GM23338 (cell line): ENCODE measurements at regions not wholly inside any gene's neighbourhood (a gene's known extent, or its start where the extent isn't known, plus 50 kb on each side); places are given as distances from the start of the nearest gene placed in this dataset.

Experiments
- ATAC-seq: fragments of 200-7000 bp; cut with Tn5 transposase; 3 replicates; pipeline ENCODE4 v1.9.1; 2020
- DNase-seq: peaks from one replicate; pipeline ENCODE4 v3.0.0-alpha.2; 2015; ENCODE audit warnings: low spot score
- H2AFZ ChIP-seq: fragments of 200-600 bp; sonication (generic); 2 replicates; pipeline ENCODE4 v1.8.0; 2016; ENCODE audit warnings: antibody characterized with exemption, mild to moderate bottlenecking, moderate library complexity
- H3F3A ChIP-seq: fragments of 200-600 bp; sonication (generic); replicated peaks from 2 replicates; pipeline ENCODE4 v1.8.0; 2017; ENCODE audit warnings: antibody characterized with exemption, mixed run types, low read depth
- H3K27ac ChIP-seq: fragments of 200-600 bp; sonication (generic); 2 replicates; pipeline ENCODE4 v1.6.1; 2016; ENCODE audit warnings: low read depth
- H3K27me3 ChIP-seq: fragments of 200-600 bp; sonication (generic); 2 replicates; pipeline ENCODE4 v1.8.0; 2016; ENCODE audit warnings: mild to moderate bottlenecking, mixed run types, moderate library complexity; ENCODE audit not compliant: insufficient read depth
- H3K36me3 ChIP-seq: fragments of 200-600 bp; sonication (generic); 2 replicates; pipeline ENCODE4 v1.8.0; 2016; ENCODE audit warnings: mild to moderate bottlenecking; ENCODE audit not compliant: insufficient read depth
- H3K4me1 ChIP-seq: fragments of 200-600 bp; sonication (generic); 2 replicates; pipeline ENCODE4 v1.8.0; 2016; ENCODE audit warnings: mild to moderate bottlenecking, moderate library complexity; ENCODE audit not compliant: insufficient read depth
- H3K4me2 ChIP-seq: fragments of 200-600 bp; sonication (generic); 2 replicates; pipeline ENCODE4 v1.7.1; 2017; ENCODE audit warnings: mixed run types
- H3K4me3 ChIP-seq: fragments of 200-600 bp; sonication (generic); 2 replicates; pipeline ENCODE4 v1.6.1; 2016; ENCODE audit warnings: mixed run types
- H3K79me2 ChIP-seq: fragments of 200-600 bp; sonication (generic); replicated peaks from 2 replicates; pipeline ENCODE4 v1.8.0; 2017; ENCODE audit warnings: mild to moderate bottlenecking; ENCODE audit not compliant: insufficient read depth
- H3K9me2 ChIP-seq: fragments of 200-600 bp; sonication (generic); 2 replicates; pipeline ENCODE4 v1.8.0; 2017; ENCODE audit not compliant: insufficient read depth
- H4K20me1 ChIP-seq: fragments of 200-600 bp; sonication (generic); replicated peaks from 2 replicates; pipeline ENCODE4 v1.8.0; 2017; ENCODE audit warnings: mild to moderate bottlenecking; ENCODE audit not compliant: insufficient read depth
- H3K27ac Mint-ChIP-seq: 2 replicates; pipeline ENCODE4 v1.8.0; 2020; ENCODE audit warnings: inconsistent platforms, mild to moderate bottlenecking, moderate library complexity, mixed read lengths
- H3K27me3 Mint-ChIP-seq: 3 replicates; pipeline ENCODE4 v1.8.0; 2022; ENCODE audit warnings: low read depth, mild to moderate bottlenecking, moderate library complexity, mixed read lengths, inconsistent platforms; ENCODE audit not compliant: insufficient read depth, poor library complexity
- H3K36me3 Mint-ChIP-seq: 3 replicates; pipeline ENCODE4 v1.8.0; 2021; ENCODE audit warnings: low read depth, mild to moderate bottlenecking, inconsistent platforms, moderate library complexity, mixed read lengths
- H3K4me1 Mint-ChIP-seq: 3 replicates; pipeline ENCODE4 v1.8.0; 2020; ENCODE audit warnings: mild to moderate bottlenecking, inconsistent platforms, mixed read lengths
- H3K4me3 Mint-ChIP-seq: 3 replicates; pipeline ENCODE4 v1.8.0; 2021; ENCODE audit warnings: moderate library complexity, mild to moderate bottlenecking, inconsistent platforms, mixed read lengths
- H3K9me3 Mint-ChIP-seq: 3 replicates; pipeline ENCODE4 v1.8.0; 2020; ENCODE audit warnings: moderate library complexity, mild to moderate bottlenecking, inconsistent platforms, mixed read lengths
- CREB1 ChIP-seq: fragments of 250-450 bp; sonication (Bioruptor Pico); IDR thresholded peaks from 2 replicates; pipeline ENCODE4 v1.5.0; 2020; ENCODE audit warnings: low read depth, mild to moderate bottlenecking, moderate library complexity
- EZH2 ChIP-seq: fragments of 200-600 bp; sonication (generic); IDR thresholded peaks from one replicate; pipeline ENCODE4 v1.8.0; 2017; ENCODE audit warnings: antibody characterized with exemption, mild to moderate bottlenecking, low read depth; ENCODE audit not compliant: unreplicated experiment
- EZH2phosphoT487 ChIP-seq: fragments of 200-600 bp; sonication (generic); IDR thresholded peaks from one replicate; pipeline ENCODE4 v1.8.1; 2018; ENCODE audit warnings: antibody characterized with exemption; ENCODE audit not compliant: unreplicated experiment
- JUNB ChIP-seq: IDR thresholded peaks from one replicate; pipeline ENCODE4 v1.6.1; 2016; ENCODE audit warnings: antibody characterized with exemption; ENCODE audit not compliant: unreplicated experiment
- NANOG ChIP-seq: IDR thresholded peaks from 2 replicates; pipeline ENCODE4 v1.6.1; 2016; ENCODE audit warnings: antibody characterized with exemption, borderline replicate concordance
- STAT1 ChIP-seq: IDR thresholded peaks from one replicate; pipeline ENCODE4 v1.6.1; 2016; ENCODE audit warnings: antibody characterized with exemption; ENCODE audit not compliant: unreplicated experiment
- ZNF114 ChIP-seq: fragments of 250-450 bp; sonication (Bioruptor Pico); IDR thresholded peaks from 2 replicates; pipeline ENCODE4 v1.5.0; 2020; ENCODE audit warnings: mild to moderate bottlenecking, moderate library complexity
- ZNF331 ChIP-seq: fragments of 250-450 bp; sonication (Bioruptor Pico); IDR thresholded peaks from 2 replicates; pipeline ENCODE4 v1.5.0; 2020; ENCODE audit warnings: low read depth, mild to moderate bottlenecking, moderate library complexity
- TF ChIP-seq, protein P1 (sequence below): fragments of 250-450 bp; sonication (Bioruptor Pico); IDR thresholded peaks from 2 replicates; pipeline ENCODE4 v1.5.0; 2020; ENCODE audit warnings: mild to moderate bottlenecking, moderate library complexity
- TF ChIP-seq, protein P2 (sequence below): IDR thresholded peaks from one replicate; pipeline ENCODE4 v1.6.1; 2018; ENCODE audit warnings: antibody characterized with exemption; ENCODE audit not compliant: unreplicated experiment
- TF ChIP-seq, protein P3 (sequence below): IDR thresholded peaks from 2 replicates; pipeline ENCODE4 v1.6.1; 2016; ENCODE audit warnings: antibody characterized with exemption

DNA sequence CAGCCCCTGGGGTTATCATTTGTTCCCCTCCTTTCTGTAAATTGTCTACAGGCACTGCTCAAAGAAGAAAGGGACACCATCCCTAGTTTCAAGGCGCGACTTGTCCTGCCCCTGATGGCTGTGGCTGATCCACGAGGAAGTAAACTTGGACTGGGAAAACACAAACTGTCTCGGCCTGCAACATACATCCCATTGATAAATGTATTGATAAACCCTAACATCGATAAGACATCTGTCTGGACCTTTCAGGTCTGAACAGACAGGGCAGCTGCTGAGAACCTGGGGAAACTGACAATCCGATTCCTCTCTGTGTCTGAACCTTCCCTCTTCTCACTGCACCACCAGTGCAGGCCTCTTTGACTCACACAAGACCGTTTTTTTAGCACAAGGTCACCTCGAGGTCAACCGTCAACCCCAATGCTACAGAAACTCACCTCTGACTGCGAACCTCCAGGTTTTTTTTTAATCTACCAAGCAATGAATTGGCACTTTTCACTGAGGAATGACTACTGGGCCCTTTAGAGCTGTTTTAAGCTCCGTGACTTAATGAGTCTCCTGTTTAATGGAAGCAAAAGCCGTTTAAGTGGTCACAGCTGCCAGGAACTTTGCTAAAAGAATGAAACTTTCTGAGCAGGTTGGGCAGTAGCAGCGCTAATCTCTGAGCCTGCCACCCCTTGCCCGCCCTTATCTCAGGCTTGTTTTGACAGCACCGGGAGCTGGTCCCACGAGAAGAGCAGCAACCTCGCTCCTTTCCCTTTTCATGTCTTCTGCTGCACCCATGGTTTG, 203.8 kb upstream of the TMEM45B start:
- H3K4me1 ChIP-seq: no peaks in the 10 kb centered on the region
- no peaks in the 10 kb centered on the region for H3K4me1 Mint-ChIP-seq
- H3K27ac Mint-ChIP-seq: no peak overlapping the region

More for the DNA sequence above, 203.8 kb upstream of the TMEM45B start:
- H3K36me3 Mint-ChIP-seq: no peaks in the 10 kb centered on the region
- Histone ChIP-seq H4K20me1 (no peaks in the 10 kb centered on the region), H3K36me3 (no peaks in the 10 kb centered on the region), H3K27me3 (no peaks in the 10 kb centered on the region), H2AFZ (peak overlapping the region; percentile 47; the same call in 1 of the 2 replicates), H3F3A (no peaks in the 10 kb centered on the region), H3K9me2 (no peaks in the 10 kb centered on the region), H3K27ac (no peak overlapping the region), H3K4me2 (no peak overlapping the region), H3K4me3 (no peak overlapping the region), H3K79me2 (no peaks in the 10 kb centered on the region)
- ATAC-seq: no peak; the same call in 2 of the 3 replicates
- no peak overlapping the region for H3K4me3 Mint-ChIP-seq
- no peak for DNase-seq
- H3K27me3 Mint-ChIP-seq: peaks cover 3% of the 10 kb centered on the region
- TF ChIP-seq ZNF114 (CRISPR knock-in tag): no peak
- no peak for TF ChIP-seq EZH2phosphoT487
- TF ChIP-seq NANOG: no peak
- TF ChIP-seq JUNB: no peak
- no peak for TF ChIP-seq ZNF331 (CRISPR knock-in tag)
- TF ChIP-seq, protein P1, sequence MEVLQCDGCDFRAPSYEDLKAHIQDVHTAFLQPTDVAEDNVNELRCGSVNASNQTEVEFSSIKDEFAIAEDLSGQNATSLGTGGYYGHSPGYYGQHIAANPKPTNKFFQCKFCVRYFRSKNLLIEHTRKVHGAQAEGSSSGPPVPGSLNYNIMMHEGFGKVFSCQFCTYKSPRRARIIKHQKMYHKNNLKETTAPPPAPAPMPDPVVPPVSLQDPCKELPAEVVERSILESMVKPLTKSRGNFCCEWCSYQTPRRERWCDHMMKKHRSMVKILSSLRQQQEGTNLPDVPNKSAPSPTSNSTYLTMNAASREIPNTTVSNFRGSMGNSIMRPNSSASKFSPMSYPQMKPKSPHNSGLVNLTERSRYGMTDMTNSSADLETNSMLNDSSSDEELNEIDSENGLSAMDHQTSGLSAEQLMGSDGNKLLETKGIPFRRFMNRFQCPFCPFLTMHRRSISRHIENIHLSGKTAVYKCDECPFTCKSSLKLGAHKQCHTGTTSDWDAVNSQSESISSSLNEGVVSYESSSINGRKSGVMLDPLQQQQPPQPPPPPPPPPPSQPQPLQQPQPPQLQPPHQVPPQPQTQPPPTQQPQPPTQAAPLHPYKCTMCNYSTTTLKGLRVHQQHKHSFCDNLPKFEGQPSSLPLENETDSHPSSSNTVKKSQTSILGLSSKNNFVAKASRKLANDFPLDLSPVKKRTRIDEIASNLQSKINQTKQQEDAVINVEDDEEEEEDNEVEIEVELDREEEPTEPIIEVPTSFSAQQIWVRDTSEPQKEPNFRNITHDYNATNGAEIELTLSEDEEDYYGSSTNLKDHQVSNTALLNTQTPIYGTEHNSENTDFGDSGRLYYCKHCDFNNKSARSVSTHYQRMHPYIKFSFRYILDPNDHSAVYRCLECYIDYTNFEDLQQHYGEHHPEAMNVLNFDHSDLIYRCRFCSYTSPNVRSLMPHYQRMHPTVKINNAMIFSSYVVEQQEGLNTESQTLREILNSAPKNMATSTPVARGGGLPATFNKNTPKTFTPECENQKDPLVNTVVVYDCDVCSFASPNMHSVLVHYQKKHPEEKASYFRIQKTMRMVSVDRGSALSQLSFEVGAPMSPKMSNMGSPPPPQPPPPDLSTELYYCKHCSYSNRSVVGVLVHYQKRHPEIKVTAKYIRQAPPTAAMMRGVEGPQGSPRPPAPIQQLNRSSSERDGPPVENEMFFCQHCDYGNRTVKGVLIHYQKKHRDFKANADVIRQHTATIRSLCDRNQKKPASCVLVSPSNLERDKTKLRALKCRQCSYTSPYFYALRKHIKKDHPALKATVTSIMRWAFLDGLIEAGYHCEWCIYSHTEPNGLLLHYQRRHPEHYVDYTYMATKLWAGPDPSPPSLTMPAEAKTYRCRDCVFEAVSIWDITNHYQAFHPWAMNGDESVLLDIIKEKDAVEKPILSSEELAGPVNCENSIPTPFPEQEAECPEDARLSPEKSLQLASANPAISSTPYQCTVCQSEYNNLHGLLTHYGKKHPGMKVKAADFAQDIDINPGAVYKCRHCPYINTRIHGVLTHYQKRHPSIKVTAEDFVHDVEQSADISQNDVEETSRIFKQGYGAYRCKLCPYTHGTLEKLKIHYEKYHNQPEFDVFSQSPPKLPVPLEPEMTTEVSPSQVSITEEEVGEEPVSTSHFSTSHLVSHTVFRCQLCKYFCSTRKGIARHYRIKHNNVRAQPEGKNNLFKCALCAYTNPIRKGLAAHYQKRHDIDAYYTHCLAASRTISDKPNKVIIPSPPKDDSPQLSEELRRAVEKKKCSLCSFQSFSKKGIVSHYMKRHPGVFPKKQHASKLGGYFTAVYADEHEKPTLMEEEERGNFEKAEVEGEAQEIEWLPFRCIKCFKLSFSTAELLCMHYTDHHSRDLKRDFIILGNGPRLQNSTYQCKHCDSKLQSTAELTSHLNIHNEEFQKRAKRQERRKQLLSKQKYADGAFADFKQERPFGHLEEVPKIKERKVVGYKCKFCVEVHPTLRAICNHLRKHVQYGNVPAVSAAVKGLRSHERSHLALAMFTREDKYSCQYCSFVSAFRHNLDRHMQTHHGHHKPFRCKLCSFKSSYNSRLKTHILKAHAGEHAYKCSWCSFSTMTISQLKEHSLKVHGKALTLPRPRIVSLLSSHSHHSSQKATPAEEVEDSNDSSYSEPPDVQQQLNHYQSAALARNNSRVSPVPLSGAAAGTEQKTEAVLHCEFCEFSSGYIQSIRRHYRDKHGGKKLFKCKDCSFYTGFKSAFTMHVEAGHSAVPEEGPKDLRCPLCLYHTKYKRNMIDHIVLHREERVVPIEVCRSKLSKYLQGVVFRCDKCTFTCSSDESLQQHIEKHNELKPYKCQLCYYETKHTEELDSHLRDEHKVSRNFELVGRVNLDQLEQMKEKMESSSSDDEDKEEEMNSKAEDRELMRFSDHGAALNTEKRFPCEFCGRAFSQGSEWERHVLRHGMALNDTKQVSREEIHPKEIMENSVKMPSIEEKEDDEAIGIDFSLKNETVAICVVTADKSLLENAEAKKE (CRISPR knock-in tag): no peak
- TF ChIP-seq EZH2: no peak
- TF ChIP-seq, protein P2, sequence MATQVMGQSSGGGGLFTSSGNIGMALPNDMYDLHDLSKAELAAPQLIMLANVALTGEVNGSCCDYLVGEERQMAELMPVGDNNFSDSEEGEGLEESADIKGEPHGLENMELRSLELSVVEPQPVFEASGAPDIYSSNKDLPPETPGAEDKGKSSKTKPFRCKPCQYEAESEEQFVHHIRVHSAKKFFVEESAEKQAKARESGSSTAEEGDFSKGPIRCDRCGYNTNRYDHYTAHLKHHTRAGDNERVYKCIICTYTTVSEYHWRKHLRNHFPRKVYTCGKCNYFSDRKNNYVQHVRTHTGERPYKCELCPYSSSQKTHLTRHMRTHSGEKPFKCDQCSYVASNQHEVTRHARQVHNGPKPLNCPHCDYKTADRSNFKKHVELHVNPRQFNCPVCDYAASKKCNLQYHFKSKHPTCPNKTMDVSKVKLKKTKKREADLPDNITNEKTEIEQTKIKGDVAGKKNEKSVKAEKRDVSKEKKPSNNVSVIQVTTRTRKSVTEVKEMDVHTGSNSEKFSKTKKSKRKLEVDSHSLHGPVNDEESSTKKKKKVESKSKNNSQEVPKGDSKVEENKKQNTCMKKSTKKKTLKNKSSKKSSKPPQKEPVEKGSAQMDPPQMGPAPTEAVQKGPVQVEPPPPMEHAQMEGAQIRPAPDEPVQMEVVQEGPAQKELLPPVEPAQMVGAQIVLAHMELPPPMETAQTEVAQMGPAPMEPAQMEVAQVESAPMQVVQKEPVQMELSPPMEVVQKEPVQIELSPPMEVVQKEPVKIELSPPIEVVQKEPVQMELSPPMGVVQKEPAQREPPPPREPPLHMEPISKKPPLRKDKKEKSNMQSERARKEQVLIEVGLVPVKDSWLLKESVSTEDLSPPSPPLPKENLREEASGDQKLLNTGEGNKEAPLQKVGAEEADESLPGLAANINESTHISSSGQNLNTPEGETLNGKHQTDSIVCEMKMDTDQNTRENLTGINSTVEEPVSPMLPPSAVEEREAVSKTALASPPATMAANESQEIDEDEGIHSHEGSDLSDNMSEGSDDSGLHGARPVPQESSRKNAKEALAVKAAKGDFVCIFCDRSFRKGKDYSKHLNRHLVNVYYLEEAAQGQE: no peak
- TF ChIP-seq STAT1: no peak
- TF ChIP-seq, protein P3, sequence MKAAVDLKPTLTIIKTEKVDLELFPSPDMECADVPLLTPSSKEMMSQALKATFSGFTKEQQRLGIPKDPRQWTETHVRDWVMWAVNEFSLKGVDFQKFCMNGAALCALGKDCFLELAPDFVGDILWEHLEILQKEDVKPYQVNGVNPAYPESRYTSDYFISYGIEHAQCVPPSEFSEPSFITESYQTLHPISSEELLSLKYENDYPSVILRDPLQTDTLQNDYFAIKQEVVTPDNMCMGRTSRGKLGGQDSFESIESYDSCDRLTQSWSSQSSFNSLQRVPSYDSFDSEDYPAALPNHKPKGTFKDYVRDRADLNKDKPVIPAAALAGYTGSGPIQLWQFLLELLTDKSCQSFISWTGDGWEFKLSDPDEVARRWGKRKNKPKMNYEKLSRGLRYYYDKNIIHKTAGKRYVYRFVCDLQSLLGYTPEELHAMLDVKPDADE: no peak
- no peak for TF ChIP-seq CREB1 (CRISPR knock-in tag)
- H3K9me3 Mint-ChIP-seq: no peaks in the 10 kb centered on the region
